Limb (tissue), 2 donors: ENCODE measurements at regions not wholly inside any gene's neighbourhood (a gene's known extent, or its start where the extent isn't known, plus 50 kb on each side); places are given as distances from the start of the nearest gene placed in this dataset.
A peak's percentile ranks its signal among the peaks of the same experiment; 100 is the strongest.
"Not testable (repeated sequence)": the region's sequence is repeated elsewhere in the genome, so short reads cannot be mapped to it uniquely, and the experiment has no call there.

Source experiments
- DNase-seq, 2 donors: peaks; one replicate each; pipeline ENCODE4 v3.0.0-alpha.2; 2016; ENCODE audit errors: extremely low spot score in 2 of 2

DNA sequence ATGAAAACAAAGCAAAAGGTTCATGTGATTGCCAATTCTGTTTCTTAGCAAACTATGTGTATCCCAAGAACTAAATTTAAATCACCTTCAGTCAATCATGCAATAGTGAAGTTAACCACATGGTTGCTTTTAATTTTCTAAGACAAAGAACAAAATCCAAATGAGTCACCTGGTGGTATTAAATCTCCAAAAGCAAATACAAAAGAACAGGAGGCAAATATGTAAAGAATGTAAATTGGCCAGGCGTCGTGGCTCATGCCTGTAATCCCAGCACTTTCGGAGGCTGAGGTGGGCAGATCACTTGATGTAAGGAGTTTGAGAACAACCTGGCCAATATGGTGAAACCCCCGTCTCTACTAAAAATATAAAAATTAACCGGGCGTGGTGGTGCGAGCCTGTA lies 54.2 kb upstream of the PIK3R4 start:
- no peak for DNase-seq

DNA sequence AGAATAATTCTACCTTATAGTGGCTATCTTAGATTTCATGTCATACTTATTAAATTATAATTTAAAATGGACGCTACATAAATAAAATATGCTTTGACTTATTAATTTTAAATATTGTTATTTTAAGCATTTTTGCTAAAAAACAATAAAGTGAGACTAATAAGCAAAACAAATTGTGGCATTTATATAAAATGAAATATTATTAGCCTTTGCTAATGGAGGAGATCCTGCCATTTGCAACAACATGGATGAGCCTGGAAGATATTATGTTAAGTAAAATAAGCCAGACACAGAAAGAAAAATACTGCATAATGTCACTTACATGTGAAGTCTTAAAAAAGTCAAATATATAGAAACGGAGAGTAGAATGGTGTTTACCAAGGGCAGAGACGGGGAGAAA lies 54.8 kb upstream of the PIK3R4 start:
- no peak for DNase-seq

DNA sequence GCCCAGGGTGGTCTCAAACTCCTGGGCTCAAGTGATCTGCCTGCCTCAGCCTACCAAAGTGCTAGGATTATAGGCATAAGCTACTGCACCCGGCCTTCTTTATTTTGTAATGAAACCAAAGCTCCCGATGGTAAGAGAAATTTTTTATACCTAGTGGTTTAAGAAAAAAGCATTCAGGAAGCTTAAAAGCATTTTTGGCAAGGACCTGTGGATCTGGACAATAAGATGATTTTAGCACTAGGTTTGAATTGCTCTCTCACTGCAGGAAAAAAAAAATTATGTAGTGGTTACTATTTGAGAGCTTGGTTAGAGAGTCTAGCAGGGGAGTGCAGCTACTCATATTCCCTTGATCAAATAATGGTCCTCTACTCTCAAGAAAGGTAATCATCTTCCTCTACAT lies 64.9 kb upstream of the PIK3R4 start:
- no peak for DNase-seq

DNA sequence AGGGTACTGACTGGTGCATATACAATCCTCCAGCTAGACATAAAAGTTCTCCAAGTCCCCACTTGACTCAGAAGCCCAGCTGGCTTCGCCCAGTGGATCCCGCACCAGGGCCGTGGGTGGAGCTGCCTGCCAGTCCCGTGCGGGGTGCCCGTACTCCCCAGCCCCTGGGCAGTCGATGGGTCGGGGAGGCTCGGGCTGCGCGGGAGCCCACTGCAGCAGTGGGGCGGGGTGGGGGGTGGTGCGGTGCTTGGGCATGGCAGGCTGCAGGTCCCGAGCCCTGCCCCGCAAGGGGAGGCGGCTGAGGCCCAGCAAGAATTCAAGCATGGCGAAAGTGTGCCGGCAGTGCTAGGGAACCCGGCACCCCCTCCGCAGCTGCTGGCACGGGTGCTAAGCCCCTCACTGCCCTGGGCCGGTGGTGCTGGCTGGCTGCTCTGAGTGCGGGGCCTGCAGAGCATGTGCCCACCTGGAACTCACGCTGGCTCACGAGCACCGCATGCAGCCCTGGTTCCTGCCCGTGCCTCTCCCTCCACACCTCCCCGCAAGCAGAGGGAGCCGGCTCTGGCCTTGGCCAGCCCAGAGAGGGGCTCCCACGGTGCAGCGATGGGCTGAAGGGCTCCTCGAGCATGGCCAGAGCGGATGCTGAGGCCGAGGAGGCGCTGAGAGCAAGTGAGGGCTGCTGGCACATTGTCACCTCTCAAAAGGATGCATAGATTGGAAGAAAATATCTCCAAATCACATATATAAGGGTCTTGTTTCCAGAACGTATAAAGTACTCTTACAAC lies 68.3 kb upstream of the PIK3R4 start:
- no peak for DNase-seq

DNA sequence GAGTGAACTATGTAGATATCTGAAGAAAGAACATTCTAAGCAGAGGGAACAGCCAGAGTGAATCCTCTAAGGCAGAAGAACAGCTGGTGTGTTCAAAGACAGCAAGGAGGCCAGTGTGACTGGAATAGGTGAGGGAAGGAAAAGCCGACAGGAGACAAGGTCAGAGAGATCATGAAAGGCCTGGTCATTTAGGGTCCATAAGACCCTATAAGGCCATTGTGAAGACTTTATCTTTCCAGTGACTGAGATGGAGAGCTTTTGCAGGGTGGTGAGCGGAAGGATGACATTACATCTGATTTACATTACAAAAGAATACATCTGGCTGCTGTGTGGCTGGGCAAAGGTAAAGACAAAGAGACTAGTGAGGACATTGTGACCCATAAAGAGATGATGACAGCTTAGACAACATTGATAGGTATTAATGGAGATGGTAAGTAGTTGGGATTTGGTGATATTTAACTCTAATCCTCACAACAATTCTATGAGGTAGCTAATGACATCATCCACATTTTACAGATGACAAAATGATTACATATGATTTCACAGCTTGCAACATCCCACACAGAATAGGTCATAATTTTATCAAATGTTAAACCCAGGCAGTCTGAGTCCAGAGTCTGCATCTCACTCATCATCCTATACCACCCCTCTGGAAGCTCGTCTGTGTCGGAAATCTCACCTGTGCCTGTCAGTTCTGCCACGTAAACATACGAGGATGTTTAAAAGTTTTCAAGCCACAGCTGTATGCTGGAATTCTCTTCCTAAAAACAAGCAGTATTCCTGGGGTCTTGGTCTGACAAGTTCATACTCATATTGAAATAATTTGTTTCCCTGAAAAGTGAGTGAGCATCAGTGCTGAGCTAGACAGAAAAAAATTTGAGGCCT lies 70.2 kb upstream of the PIK3R4 start:
- DNase-seq: no peak

DNA sequence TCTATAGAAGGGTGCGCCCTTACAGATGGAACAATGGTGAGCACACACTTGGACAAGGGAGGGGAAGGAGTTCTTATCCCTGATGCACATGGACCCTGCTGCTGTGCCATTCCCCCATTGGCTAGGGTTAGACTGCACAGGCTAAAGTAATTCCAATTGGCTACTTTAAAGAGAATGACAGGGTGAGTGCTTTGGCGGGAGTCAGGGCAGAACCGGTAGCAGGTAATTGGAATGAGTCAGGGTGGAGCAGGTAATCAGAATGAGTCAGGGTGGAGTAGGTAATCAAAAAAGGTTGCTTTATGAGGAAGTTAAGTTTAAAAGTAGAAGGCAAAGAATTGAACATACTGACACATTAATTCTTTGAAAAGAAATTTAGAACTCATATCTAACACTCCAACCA lies 71.4 kb upstream of the PIK3R4 start:
- DNase-seq: not testable (repeated sequence)

DNA sequence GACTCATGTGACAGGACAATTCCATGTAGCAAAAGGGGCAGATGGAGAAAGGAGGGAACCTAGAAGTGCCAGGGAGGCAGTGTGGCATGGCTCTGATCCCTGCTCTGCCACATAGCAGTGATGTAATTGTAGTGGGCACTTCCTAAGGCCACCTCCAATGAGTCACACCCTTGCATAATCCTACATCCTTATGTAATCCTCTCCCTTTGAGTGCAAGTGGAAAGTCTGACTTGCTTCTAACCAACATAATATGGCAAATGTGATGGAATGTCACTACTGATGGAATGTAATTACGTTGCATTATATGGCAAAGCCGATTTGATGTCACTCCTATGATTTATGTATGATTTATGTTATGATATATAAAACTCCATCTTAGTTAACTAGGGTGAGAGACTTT lies 72.9 kb upstream of the ATP2C1 start:
- DNase-seq: no peak

DNA sequence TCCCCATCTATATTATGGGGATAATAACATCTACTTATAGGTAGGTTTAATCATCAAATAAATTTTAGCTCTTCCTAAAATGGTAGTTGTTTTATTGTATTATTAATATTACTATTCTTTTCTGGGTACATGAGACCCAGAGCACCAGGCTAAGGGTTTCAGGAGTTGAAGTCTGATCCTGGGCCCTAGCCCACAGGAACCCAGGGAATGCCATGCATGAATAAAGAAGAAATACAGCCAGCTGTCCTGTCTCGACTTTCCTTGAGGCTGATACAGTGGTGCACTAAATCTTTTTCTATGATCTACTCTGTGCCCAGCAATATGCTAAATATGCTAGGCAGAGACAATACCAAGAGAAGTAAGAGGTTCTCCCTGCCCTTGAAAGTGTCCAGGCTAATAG lies 72.1 kb upstream of the ATP2C1 start:
- DNase-seq: no peak

DNA sequence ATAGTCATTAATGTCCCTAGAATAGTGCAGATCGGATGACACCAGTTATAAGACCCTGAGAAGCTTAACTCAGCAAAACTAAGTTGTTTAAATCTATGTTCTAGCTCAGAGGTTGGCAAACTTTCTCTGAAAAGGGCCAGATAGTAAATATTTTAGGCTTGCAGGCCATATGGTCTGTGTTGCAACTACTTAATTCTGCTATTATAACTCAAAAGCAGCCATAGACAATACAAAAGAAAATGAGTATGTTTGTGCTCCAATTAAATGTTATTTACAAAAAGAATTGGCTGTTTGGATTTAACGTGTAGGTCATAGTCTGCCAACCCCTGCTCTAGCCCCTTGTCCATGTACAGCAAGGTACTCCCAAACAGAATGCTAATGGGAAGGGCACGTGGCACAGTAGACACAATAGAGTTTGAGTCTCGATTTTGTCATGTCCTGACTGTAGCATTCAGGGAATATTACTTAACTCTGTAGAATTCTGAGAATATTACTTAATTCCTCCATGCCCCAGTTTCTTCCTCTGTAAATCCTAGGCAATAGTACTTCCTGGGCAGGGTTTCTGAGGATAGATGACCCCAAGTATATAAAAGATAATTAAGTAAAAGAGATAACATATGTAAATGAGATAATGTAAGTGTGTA lies 70.5 kb upstream of the ATP2C1 start:
- no peak for DNase-seq

DNA sequence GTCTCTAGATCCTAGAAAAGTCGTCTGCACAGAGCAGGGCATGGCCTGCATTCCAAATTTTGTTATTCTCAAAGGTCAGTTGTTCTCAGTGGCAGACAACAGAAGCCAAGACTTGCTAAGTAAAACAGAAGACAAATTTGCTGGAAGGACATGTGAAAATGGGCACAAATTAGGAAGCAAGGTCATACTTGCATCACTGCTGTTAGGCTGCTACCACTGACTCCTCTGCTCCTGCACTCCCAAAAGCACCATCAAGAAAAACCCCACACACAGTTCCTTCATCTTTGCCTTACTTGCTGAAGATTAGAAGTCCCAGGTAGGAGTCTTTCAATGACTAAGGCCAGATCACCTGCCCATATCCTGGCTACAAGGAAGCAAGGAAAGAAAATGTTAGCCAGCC lies 69.9 kb upstream of the ATP2C1 start:
- DNase-seq: no peak

DNA sequence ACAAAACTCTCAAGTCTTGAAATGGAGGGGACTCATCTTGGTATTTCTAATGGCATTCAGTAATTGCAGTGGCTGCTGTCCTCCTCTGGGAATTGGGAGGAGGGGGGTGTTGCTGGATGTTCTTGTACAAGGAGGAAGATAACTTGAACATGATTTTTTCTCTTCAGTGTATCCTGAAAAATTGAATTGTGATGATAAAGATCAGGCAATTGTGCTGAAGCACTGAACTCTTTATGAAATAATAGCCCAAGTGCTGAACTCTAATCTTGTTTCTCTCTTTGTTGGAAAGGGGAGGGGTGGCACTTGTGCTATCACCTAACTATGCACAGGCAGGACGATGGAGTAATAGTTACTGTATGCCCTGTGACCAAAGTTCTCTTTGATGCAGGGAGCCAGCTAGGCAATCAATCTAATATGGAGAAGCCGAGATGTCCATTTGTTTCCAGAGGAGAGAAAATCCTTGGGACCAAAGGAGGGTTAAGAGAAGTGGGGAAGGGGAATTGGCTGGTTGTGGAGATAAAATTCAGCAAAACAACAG lies 68.1 kb upstream of the ATP2C1 start:
- no peak for DNase-seq

DNA sequence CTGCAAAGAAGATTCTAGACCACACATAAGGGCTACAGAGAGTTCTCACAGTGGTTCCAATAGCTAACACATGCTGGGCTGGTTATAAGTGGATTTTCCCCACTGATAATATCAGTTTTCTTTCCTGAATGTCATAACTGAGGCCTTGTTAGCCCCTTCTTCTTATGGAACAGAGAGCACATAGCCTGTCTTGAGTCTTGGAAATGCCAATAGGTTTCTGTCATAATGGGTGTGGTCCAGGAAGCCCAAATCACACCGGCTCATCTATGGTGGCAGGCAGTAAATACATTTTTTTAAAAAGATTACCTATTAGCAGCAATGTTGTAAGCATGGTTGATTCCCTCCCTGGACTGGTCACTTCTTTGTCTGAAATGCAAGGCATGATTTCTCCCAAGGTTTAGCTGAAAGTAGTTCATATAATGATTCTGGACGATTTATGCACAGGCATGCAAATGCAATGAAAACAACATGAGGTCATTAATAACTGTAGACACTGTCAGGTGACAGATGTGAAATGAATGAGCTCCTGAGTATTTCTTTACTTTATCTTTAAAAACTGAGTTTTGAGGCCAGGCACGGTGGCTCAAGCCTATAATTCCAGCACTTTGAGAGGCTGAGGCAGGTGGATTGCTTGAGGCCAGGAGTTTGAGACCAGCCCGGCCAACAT lies 67.2 kb upstream of the ATP2C1 start:
- no peak for DNase-seq

DNA sequence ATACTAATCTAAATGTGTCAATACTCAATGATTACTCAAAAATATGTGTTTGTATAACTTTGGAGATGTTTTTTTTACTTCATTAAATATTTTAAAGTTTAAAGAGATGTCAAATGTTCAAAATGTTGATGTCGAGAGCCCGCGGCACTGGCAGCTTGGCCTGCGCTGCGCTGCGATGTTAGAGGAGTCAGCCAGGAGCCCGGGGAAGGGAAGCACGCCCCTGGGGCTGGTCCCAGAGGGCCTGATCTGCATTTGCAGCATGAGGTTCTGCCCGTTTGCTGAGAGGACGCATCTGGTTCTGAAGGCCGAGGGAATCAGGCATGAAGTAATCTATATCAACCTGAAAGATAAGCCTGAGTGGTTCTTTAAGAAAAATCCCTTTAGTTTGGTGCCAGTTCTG lies 66.4 kb upstream of the ATP2C1 start:
- no peak for DNase-seq

DNA sequence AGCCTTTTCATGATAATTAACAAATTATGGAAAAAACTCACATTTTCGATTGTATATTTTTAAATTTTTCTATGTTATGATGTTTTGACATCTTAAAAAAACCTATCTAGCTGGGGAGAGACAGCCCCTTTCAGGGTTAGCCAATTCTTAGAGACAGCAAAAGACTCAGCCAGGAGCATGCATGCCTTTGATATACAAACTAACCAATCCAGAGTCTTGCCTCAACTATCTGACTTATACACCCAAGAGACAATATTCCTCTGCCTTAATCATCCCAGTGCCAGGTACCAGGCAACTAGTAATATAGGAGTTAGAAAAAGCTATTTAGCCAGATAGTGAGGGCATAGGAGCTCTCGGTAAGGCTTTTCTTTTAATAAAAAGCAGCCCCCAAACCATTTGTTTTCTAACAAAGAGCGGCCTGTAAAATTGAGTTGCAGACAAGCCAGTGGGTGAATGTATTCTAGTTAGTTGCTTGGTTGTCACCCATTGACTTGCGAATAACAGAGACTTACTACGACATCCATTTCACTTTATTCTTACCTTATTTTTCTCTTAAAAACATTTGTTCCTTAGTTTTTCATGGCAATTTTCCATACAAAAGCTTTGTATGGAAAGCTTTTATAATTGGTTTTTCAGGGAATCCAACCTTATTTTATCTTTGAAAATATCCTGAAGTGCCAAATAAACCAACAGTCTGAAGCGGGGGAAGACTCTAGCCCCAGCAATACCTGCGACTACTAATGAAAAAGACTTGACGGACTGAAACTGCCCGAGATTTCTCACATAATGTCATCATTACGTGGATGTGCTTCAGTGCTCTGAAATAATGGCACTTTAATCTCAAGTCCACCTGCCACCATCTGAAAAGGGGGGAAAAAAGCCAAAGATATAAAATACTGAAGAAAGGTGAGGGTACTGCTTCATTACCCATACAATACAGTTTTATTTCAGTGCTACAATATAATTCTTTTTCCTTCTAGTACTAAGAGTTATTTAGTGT lies 64.6 kb upstream of the ATP2C1 start:
- DNase-seq: no peak

DNA sequence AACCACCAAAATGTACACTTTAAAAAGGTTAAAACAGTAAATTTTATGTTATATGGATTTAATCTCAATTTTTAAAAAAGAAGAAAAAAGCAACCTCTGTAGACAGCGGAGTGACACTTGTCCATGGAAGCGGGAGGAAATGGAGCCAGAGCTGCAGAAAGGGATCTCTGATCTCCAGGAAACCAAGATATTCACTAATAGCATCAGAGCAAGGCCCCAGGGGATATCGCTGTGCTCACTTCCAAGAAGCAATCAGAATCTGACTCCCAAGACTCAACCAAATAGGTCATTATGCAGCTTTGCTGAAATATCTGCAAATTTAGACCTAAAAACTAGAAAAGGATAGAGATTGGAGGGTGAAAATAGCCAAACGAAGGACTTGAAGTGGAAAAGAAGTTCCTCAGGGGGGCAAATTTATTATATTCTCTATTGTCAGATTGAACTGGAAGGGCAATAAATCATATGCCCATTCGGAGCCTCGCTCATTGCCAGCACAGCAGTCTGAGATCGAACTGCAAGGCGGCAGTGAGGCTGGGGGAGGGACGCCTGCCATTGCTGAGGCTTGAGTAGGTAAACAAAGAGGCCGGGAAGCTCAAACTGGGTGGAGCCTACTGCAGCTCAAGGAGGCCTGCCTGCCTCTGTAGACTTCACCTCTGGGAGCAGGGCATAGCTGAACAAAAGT lies 62.0 kb upstream of the ATP2C1 start:
- no peak for DNase-seq

DNA sequence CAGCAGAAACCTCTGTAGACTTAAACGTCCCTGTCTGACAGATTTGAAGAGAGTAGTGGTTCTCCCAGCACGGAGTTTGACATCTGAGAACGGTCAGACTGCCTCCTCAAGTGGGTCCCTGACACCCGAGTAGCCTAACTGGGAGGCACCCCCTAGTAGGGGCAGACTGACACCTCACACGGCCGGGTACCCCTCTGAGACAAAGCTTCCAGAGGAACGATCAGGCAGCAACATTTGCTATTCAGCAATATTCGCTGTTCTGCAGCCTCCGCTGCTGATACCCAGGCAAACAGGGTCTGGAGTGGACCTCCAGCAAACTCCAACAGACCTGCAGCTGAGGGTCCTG lies 61.5 kb upstream of the ATP2C1 start:
- not testable (repeated sequence) for DNase-seq

DNA sequence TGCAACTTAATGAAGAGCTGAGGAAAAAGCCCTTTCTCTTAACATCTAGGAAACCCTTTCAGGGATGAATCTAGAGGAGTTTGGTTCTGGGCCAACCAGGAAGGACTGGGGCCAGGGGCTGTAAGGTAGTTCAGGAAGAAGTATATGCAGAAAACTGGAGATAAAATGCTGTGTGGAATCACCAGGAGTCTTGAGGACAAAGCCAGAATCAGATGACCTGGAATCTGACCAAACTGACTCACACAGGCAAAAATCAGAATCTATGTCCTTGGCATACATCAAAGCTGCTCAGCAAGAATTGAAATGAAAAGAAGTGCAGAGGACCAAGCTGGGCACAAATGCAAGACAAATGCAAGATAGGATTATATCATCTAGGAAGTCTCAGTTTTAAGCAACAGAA lies 59.4 kb upstream of the ATP2C1 start:
- no peak for DNase-seq

DNA sequence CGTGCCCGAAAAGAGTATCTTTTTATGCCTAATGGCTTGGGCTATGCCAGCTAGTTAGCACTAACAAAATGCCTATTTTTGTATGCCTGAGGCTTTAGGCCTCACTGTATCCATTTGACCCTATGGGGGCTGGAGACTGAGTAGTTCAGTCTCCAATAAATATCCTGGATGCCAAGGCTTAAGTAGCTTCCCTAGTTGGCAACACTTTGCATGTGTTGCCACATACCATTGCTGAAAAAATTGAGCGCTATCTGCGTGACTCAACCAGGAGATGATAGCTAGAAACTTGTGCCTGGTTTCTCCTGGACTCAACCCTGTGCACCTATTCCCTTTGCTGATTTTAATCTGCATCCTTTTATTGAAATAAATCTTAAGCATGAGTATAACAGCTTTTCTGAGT lies 58.4 kb upstream of the ATP2C1 start:
- no peak for DNase-seq

DNA sequence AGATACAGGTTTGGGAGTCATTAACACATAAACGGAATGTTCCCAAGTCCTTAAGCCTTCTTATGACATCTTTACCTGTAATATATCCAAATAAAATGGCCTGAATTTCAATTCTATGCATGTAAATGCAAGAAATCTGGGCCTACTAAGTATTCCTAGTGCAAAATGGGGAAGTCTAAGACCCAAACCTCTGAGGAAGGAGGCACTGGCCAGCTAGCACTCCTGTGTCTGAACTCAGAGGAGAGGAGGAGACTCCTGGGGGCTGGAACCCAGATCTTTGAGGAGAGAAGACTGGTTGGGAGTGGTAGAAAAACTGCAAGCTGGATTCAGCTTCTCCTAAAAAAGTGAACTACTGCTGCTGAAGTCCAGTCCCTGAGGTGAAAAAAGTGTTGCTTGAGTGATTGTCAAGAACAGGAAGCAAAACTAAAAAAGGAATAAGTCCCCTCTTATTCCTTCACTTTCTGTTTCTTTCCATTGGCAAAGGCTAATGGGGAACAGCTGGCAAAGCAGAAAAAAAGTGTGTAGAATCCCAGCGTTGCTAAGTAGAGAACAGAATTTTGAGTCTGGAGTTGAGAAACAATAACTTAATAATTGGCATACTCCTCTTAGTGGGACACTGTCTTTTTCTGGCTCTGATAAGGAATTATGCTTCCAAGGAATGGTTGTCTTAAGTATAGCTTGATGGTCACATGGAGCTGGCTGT lies 54.8 kb upstream of the ATP2C1 start:
- peak in 1 of 2 donors; percentile 63 for DNase-seq
